HCT116 (cell line): ENCODE measurements at regions not wholly inside any gene's neighbourhood (a gene's known extent, or its start where the extent isn't known, plus 50 kb on each side); places are given as distances from the start of the nearest gene placed in this dataset.

Source experiments
- CEBPB ChIP-seq: IDR thresholded peaks from 2 replicates; pipeline ENCODE4 v1.6.1; 2012; ENCODE audit warnings: low read depth
- TF ChIP-seq, protein P1 (sequence below), 3 experiments: fragments of 200-600 bp in 1 of 3; sonication (generic) in 1 of 3; IDR thresholded peaks in 2 of 3; conservative IDR thresholded peaks in 1 of 3; 2 replicates each; pipeline ENCODE4 v1.5.1; 2012 to 2017; ENCODE audit warnings: low read depth in 2 of 3, low read length in 2 of 3, antibody characterized with exemption in 1 of 3, borderline replicate concordance in 1 of 3, control low read depth in 1 of 3, mild to moderate bottlenecking in 1 of 3, mixed read lengths in 1 of 3, mixed run types in 1 of 3, moderate library complexity in 1 of 3; ENCODE audit not compliant: insufficient read depth in 1 of 3

DNA sequence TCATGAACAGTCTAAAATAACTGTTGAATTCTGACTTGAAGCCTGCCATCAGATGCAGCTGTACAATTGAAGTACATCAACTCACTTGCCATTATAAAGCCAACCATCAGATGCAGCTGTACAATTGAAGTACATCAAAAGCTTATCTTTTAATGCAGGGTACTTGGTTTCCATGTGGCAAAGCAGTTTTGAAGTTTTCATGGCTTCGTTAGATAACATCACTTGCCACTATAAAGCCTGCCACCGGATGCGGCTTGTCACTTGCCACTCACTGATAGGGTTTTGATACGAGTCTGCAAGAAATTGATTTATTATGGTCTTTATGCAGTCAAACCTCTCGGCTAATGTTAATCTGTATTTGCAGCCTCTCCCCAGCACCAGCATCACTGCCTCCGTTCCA, 1605.8 kb downstream of the SUCLG1 start:
- no peak for TF ChIP-seq CEBPB
- TF ChIP-seq, protein P1, sequence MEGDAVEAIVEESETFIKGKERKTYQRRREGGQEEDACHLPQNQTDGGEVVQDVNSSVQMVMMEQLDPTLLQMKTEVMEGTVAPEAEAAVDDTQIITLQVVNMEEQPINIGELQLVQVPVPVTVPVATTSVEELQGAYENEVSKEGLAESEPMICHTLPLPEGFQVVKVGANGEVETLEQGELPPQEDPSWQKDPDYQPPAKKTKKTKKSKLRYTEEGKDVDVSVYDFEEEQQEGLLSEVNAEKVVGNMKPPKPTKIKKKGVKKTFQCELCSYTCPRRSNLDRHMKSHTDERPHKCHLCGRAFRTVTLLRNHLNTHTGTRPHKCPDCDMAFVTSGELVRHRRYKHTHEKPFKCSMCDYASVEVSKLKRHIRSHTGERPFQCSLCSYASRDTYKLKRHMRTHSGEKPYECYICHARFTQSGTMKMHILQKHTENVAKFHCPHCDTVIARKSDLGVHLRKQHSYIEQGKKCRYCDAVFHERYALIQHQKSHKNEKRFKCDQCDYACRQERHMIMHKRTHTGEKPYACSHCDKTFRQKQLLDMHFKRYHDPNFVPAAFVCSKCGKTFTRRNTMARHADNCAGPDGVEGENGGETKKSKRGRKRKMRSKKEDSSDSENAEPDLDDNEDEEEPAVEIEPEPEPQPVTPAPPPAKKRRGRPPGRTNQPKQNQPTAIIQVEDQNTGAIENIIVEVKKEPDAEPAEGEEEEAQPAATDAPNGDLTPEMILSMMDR (IDR thresholded peaks at IDR 0.05 in 2 of 3, conservative IDR thresholded peaks at IDR 0.05 in 1 of 3; ENCODE audit: borderline replicate concordance in 1 of 3, insufficient read depth in 1 of 3, low read depth in 2 of 3, low read length in 2 of 3), result no peak
